ENCODE measurements at regions not wholly inside any gene's neighbourhood (a gene's known extent, or its start where the extent isn't known, plus 50 kb on each side); places are given as distances from the start of the nearest gene placed in this dataset.

DNA sequence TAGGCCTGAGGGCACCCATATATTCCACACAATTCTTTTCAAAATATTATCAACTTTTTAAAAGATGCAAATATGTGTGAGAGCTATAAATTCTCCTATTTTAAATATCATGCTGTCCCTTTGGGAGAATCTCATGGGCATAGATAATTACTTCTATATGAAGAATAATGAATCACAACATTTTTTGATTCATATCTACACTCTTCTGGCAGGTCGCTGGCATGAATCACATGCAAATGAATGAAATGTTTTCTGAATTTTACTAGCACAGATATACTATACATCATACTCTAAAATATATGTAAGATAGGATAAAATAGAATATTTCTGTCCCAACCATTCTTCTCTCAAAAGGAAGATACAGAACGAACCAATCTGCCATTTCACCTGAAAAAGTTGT lies 277.7 kb upstream of the KCNH8 start:
- H3K27ac Mint-ChIP-seq (ENCODE audit: unreplicated experiment), result no peak overlapping the region
- H3K9me3 Mint-ChIP-seq, result peaks cover 3% of the 10 kb centered on the region
- H3K27me3 Mint-ChIP-seq (ENCODE audit: low read depth), result no peaks in the 10 kb centered on the region
- H3K4me1 Mint-ChIP-seq, result no peaks in the 10 kb centered on the region
- H3K4me3 Mint-ChIP-seq, result no peak overlapping the region
- H3K36me3 Mint-ChIP-seq (ENCODE audit: low read depth), result no peaks in the 10 kb centered on the region
- TF ChIP-seq, protein P1, sequence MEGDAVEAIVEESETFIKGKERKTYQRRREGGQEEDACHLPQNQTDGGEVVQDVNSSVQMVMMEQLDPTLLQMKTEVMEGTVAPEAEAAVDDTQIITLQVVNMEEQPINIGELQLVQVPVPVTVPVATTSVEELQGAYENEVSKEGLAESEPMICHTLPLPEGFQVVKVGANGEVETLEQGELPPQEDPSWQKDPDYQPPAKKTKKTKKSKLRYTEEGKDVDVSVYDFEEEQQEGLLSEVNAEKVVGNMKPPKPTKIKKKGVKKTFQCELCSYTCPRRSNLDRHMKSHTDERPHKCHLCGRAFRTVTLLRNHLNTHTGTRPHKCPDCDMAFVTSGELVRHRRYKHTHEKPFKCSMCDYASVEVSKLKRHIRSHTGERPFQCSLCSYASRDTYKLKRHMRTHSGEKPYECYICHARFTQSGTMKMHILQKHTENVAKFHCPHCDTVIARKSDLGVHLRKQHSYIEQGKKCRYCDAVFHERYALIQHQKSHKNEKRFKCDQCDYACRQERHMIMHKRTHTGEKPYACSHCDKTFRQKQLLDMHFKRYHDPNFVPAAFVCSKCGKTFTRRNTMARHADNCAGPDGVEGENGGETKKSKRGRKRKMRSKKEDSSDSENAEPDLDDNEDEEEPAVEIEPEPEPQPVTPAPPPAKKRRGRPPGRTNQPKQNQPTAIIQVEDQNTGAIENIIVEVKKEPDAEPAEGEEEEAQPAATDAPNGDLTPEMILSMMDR (conservative IDR thresholded peaks at IDR 0.05), result no peak
- DNase-seq (ENCODE audit: low read depth, low spot score), result no peak

DNA sequence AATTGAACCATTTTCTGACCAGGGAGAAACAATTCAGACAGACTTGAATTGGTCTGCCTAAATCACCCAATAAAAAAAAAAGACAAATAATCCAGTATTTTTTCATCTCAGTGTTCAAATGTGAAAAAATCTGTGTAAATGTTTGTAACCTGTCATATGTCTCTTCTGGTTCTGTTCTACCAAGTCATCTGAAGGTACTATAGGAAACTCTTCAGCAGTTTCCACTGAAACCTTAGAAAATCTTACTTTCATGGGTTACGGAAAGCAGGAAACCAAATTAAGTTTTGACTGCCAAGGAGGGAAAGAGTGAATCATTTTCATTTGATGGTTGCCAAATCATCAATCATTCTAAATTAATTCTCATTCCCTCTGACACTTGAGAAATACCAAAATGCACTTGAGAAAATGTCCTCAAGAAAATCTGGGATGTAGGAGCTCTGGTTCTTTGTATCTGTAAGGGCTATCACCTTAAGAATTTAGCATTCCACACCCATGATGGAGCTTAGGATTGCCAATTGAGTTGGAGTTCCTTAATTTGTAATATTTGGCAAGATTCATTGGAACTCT lies 278.2 kb upstream of the KCNH8 start:
- Mint-ChIP-seq H3K36me3 (ENCODE audit: low read depth) (no peaks in the 10 kb centered on the region), H3K27ac (ENCODE audit: unreplicated experiment) (no peak overlapping the region), H3K27me3 (ENCODE audit: low read depth) (no peaks in the 10 kb centered on the region), H3K4me1 (no peaks in the 10 kb centered on the region), H3K4me3 (no peak overlapping the region), H3K9me3 (peaks cover 3% of the 10 kb centered on the region)
- TF ChIP-seq, protein P1 (conservative IDR thresholded peaks at IDR 0.05), result no peak
- DNase-seq (ENCODE audit: low read depth, low spot score), result no peak

DNA sequence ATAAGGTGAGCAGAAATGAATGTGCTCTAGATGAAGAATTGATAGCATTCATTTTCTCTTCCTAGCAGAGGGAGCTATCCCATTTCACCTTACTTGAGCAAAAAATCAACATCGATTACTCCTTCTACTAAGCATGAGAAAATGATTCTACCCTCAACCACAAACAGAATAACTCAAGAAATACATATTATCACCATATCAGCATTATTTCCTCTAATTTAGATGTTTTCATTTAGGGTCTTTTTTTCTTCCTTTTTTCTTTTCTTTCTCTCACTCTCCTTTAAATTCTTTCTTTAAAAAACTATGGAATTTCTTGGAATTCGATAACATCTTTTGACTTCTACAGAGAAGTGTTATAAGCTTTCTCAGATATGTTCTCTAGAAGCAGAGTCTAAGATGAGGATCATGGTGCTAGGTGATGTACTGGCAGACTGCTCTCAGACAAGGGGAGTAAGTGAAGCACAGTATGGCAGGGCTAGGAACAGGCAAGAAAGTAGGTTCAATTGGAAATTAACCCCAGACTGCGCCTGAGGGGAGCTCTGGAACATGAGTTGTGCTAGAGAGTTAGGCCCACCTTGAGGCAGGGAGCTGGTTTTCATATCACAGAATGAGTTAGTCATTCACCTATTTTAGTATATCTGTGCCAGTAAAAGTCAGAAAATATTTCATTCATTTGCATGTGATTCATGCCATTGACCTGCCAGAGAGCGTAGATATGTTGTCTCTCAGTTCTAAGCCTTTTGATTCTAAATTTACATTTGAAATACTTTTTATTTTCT lies 279.2 kb upstream of the KCNH8 start:
- Mint-ChIP-seq H3K27me3 (ENCODE audit: low read depth) (no peaks in the 10 kb centered on the region), H3K9me3 (peaks cover 3% of the 10 kb centered on the region), H3K4me3 (no peak overlapping the region), H3K27ac (ENCODE audit: unreplicated experiment) (no peak overlapping the region), H3K36me3 (ENCODE audit: low read depth) (no peaks in the 10 kb centered on the region), H3K4me1 (no peaks in the 10 kb centered on the region)
- DNase-seq (ENCODE audit: low read depth, low spot score), result no peak
- TF ChIP-seq, protein P1 (conservative IDR thresholded peaks at IDR 0.05), result no peak

DNA sequence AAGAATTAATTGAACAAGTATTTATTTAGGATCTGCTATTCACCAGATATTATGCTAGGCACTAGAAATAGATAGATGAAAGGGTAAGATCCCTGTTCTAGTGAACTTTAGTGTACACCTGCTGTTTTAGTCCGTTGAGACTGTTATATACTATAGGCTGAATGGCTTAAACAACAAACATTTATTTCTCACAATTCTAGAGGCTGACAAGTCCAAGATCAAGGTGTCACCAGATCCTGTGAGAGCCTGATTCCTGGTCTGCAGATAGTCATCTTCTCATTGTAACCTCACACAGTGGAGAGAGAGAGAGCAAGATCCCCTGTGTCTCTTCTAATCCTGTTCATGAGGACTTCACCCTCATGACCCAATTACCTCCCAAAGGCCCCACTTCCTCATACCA lies 281.4 kb upstream of the KCNH8 start:
- no peaks in the 10 kb centered on the region for H3K4me1 Mint-ChIP-seq
- H3K27ac Mint-ChIP-seq (ENCODE audit: unreplicated experiment), result no peak overlapping the region
- H3K36me3 Mint-ChIP-seq (ENCODE audit: low read depth), result no peaks in the 10 kb centered on the region
- H3K4me3 Mint-ChIP-seq, result no peak overlapping the region
- no peaks in the 10 kb centered on the region for H3K27me3 Mint-ChIP-seq (ENCODE audit: low read depth)
- no peak for DNase-seq (ENCODE audit: low read depth, low spot score)
- H3K9me3 Mint-ChIP-seq, result peaks cover 3% of the 10 kb centered on the region
- TF ChIP-seq, protein P1 (conservative IDR thresholded peaks at IDR 0.05), result no peak

DNA sequence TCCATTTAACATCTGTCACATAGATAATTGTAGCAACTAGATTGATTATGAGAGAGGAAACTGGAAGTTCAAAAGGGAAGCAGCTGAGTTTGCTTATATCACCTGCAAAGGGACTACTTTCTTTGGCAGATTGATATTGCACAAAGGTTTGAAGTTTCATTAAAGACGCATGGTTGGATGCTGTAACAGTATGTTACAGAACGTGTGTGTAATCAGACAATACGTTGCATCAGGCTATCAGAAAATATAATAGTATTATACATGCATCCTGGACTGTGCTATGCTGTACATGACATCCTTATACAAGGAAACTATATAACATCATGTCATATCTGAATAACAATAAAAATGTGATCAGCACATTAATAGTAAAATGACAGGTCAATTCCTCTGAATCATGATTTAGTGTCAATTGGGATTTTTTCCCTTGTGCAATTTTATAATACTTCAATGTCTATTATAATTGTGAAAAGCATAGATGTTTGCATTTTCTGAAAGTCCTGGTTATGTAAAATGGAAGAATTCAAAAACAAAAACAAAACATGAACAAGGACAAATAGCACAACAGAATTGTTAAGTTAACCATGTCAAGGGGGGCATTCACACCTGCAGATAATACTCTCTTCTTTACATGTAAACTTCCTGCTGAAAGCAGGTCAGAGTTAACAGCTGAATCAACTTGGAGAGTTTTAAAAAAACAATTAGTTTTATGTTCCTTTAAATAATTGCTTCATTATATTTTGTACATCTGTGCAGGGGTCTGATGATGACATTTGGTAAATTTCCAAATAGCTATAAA lies 283.2 kb upstream of the KCNH8 start:
- DNase-seq (ENCODE audit: low read depth, low spot score), result no peak
- Mint-ChIP-seq H3K9me3 (no peaks in the 10 kb centered on the region), H3K4me3 (no peak overlapping the region), H3K27ac (ENCODE audit: unreplicated experiment) (no peak overlapping the region), H3K4me1 (no peaks in the 10 kb centered on the region), H3K27me3 (ENCODE audit: low read depth) (no peaks in the 10 kb centered on the region), H3K36me3 (ENCODE audit: low read depth) (no peaks in the 10 kb centered on the region)
- TF ChIP-seq, protein P1 (conservative IDR thresholded peaks at IDR 0.05), result no peak

Measured in neural crest cell (in vitro differentiated cells).